Right lung (tissue), 2 donors: ENCODE measurements at regions not wholly inside any gene's neighbourhood (a gene's known extent, or its start where the extent isn't known, plus 50 kb on each side); places are given as distances from the start of the nearest gene placed in this dataset.
A peak's percentile ranks its signal among the peaks of the same experiment; 100 is the strongest.
"Not testable (repeated sequence)": the region's sequence is repeated elsewhere in the genome, so short reads cannot be mapped to it uniquely, and the experiment has no call there.

Experiments used
- DNase-seq, 2 donors: peaks; one replicate each; pipeline ENCODE4 v3.0.0-alpha.2; 2013

- no peak for DNase-seq
Measured at GRCh38 chr1:69077633-69078032, 490.1 kb upstream of the LRRC7 start.

- DNase-seq = peak; percentile 12 to 16
Measured at GRCh38 chr1:69081668-69082067, 486.1 kb upstream of the LRRC7 start.

GRCh38 chr1:69082312-69082711 lies 485.4 kb upstream of the LRRC7 start:
- DNase-seq = no peak

GRCh38 chr1:69086148-69086547 lies 481.6 kb upstream of the LRRC7 start:
- no peak for DNase-seq

GRCh38 chr1:69088571-69088970 lies 479.2 kb upstream of the LRRC7 start:
- no peak for DNase-seq

- no peak for DNase-seq
Measured at GRCh38 chr1:69090170-69090569, 477.6 kb upstream of the LRRC7 start.

GRCh38 chr1:69090752-69091151 lies 477.0 kb upstream of the LRRC7 start:
- DNase-seq = no peak

GRCh38 chr1:69102058-69102457 lies 465.7 kb upstream of the LRRC7 start:
- DNase-seq = not testable (repeated sequence)

GRCh38 chr1:69103213-69103612 lies 464.5 kb upstream of the LRRC7 start:
- DNase-seq = no peak

GRCh38 chr1:69103705-69104385 lies 463.9 kb upstream of the LRRC7 start:
- no peak for DNase-seq

- DNase-seq = no peak
Measured at GRCh38 chr1:69104894-69105293, 462.8 kb upstream of the LRRC7 start.

- no peak for DNase-seq
Measured at GRCh38 chr1:69109277-69109676, 458.4 kb upstream of the LRRC7 start.

- DNase-seq = no peak
Measured at GRCh38 chr1:69110851-69111250, 456.9 kb upstream of the LRRC7 start.

GRCh38 chr1:69120126-69120741 lies 447.5 kb upstream of the LRRC7 start:
- DNase-seq = not testable (repeated sequence)

- no peak for DNase-seq
Measured at GRCh38 chr1:69120817-69121216, 446.9 kb upstream of the LRRC7 start.

GRCh38 chr1:69121723-69122122 lies 446.0 kb upstream of the LRRC7 start:
- DNase-seq = no peak

- no peak for DNase-seq
Measured at GRCh38 chr1:69122373-69122772, 445.3 kb upstream of the LRRC7 start.

- DNase-seq = no peak
Measured at GRCh38 chr1:69123486-69123885, 444.2 kb upstream of the LRRC7 start.

- no peak for DNase-seq
Measured at GRCh38 chr1:69126796-69127195, 440.9 kb upstream of the LRRC7 start.

- no peak for DNase-seq
Measured at GRCh38 chr1:69128204-69128603, 439.5 kb upstream of the LRRC7 start.

GRCh38 chr1:69129538-69129937 lies 438.2 kb upstream of the LRRC7 start:
- DNase-seq = no peak

- no peak for DNase-seq
Measured at GRCh38 chr1:69138172-69138571, 429.6 kb upstream of the LRRC7 start.

- no peak for DNase-seq
Measured at GRCh38 chr1:69139007-69139406, 428.7 kb upstream of the LRRC7 start.

GRCh38 chr1:69146303-69146702 lies 421.4 kb upstream of the LRRC7 start:
- DNase-seq = no peak
